ENCODE measurements at regions not wholly inside any gene's neighbourhood (a gene's known extent, or its start where the extent isn't known, plus 50 kb on each side); places are given as distances from the start of the nearest gene placed in this dataset.

GRCh38 chr14:98168211-98168985 is 1103.6 kb downstream of the BCL11B start:
- DNase-seq (no peak), ATAC-seq (no peak)
- Histone ChIP-seq H3K4me3 (ENCODE audit: low read length) (no peak overlapping the region), H3K27me3 (ENCODE audit: control insufficient read depth, insufficient read depth, low read length) (peaks cover 3% of the 10 kb centered on the region), H3K27ac (ENCODE audit: low read length) (no peak overlapping the region), H3K4me1 (ENCODE audit: control insufficient read depth, insufficient read depth, low read length) (peaks cover 41% of the 10 kb centered on the region), H3K36me3 (ENCODE audit: control insufficient read depth, insufficient read depth, low read length) (no peaks in the 10 kb centered on the region), H3K9me3 (ENCODE audit: control insufficient read depth, insufficient read depth, low read length) (no peaks in the 10 kb centered on the region)
- intact Hi-C loops (cut with micrococcal nuclease): no loop called here
- no peak overlapping the region for H3K4me3 Mint-ChIP-seq
- peak overlapping the region in 1 of 2 donors; percentile 7 for H3K27ac Mint-ChIP-seq
- no peak for TF ChIP-seq CTCF (IDR thresholded peaks at IDR 0.05)
- peaks cover 0 to 3% of the 10 kb centered on the region in 2 donors for H3K27me3 Mint-ChIP-seq (ENCODE audit: low read depth in 2 of 2)
- peaks cover 30 to 39% of the 10 kb centered on the region in 2 donors for H3K4me1 Mint-ChIP-seq
- H3K9me3 Mint-ChIP-seq: no peaks in the 10 kb centered on the region
- H3K36me3 Mint-ChIP-seq: peaks cover 8% of the 10 kb centered on the region
- WGBS (ENCODE audit: insufficient coverage): 70% methylated on average over 5 of the region's 5 CpGs

- H3K9me3 ChIP-seq (ENCODE audit: control insufficient read depth, insufficient read depth, low read length): no peaks in the 10 kb centered on the region
- no peak for TF ChIP-seq CTCF (IDR thresholded peaks at IDR 0.05)
- Mint-ChIP-seq H3K4me3 (no peak overlapping the region), H3K27ac (no peak overlapping the region), H3K9me3 (no peaks in the 10 kb centered on the region), H3K36me3 (peaks cover 8% of the 10 kb centered on the region), H3K27me3 (ENCODE audit: low read depth in 2 of 2) (peaks cover 0 to 3% of the 10 kb centered on the region in 2 donors), H3K4me1 (peaks cover 38 to 46% of the 10 kb centered on the region in 2 donors)
- H3K4me1 ChIP-seq (ENCODE audit: control insufficient read depth, insufficient read depth, low read length): peaks cover 48% of the 10 kb centered on the region
- H3K27me3 ChIP-seq (ENCODE audit: control insufficient read depth, insufficient read depth, low read length): peaks cover 3% of the 10 kb centered on the region
- H3K4me3 ChIP-seq (ENCODE audit: low read length): no peak overlapping the region
- intact Hi-C loops (cut with micrococcal nuclease): no loop called here
- no peak overlapping the region for H3K27ac ChIP-seq (ENCODE audit: low read length)
- DNase-seq (no peak), ATAC-seq (no peak)
- no peaks in the 10 kb centered on the region for H3K36me3 ChIP-seq (ENCODE audit: control insufficient read depth, insufficient read depth, low read length)
These were observed 1102.8 kb downstream of the BCL11B start for GRCh38 chr14:98169170-98169587.

GRCh38 chr14:98170575-98170974 is 1101.4 kb downstream of the BCL11B start:
- Mint-ChIP-seq H3K9me3 (no peaks in the 10 kb centered on the region), H3K36me3 (peaks cover 8% of the 10 kb centered on the region), H3K4me3 (no peak overlapping the region), H3K27ac (peak overlapping the region in 1 of 2 donors; percentile 87), H3K27me3 (ENCODE audit: low read depth in 2 of 2) (peaks cover 0 to 3% of the 10 kb centered on the region in 2 donors), H3K4me1 (peaks cover 45 to 47% of the 10 kb centered on the region in 2 donors)
- ATAC-seq (no peak), DNase-seq (no peak)
- Histone ChIP-seq H3K4me3 (ENCODE audit: low read length) (no peak overlapping the region), H3K27ac (ENCODE audit: low read length) (no peak overlapping the region), H3K36me3 (ENCODE audit: control insufficient read depth, insufficient read depth, low read length) (no peaks in the 10 kb centered on the region), H3K9me3 (ENCODE audit: control insufficient read depth, insufficient read depth, low read length) (no peaks in the 10 kb centered on the region), H3K27me3 (ENCODE audit: control insufficient read depth, insufficient read depth, low read length) (peaks cover 3% of the 10 kb centered on the region), H3K4me1 (ENCODE audit: control insufficient read depth, insufficient read depth, low read length) (peaks cover 58% of the 10 kb centered on the region)
- intact Hi-C loops (cut with micrococcal nuclease): no loop called here
- 92% methylated on average over 5 of the region's 5 CpGs for WGBS (ENCODE audit: insufficient coverage)
- no peak for TF ChIP-seq CTCF (IDR thresholded peaks at IDR 0.05)

- peaks cover 0 to 3% of the 10 kb centered on the region in 2 donors for H3K27me3 Mint-ChIP-seq (ENCODE audit: low read depth in 2 of 2)
- peaks cover 8% of the 10 kb centered on the region for H3K36me3 Mint-ChIP-seq
- peak overlapping the region; percentile 38 to 87 for H3K27ac Mint-ChIP-seq
- WGBS (ENCODE audit: insufficient coverage): 83% methylated on average over 3 of the region's 3 CpGs
- no peaks in the 10 kb centered on the region for H3K9me3 Mint-ChIP-seq
- no peak for TF ChIP-seq CTCF (IDR thresholded peaks at IDR 0.05)
- Histone ChIP-seq H3K36me3 (ENCODE audit: control insufficient read depth, insufficient read depth, low read length) (no peaks in the 10 kb centered on the region), H3K4me1 (ENCODE audit: control insufficient read depth, insufficient read depth, low read length) (peaks cover 59% of the 10 kb centered on the region), H3K27ac (ENCODE audit: low read length) (peak overlapping the region; percentile 32), H3K27me3 (ENCODE audit: control insufficient read depth, insufficient read depth, low read length) (peaks cover 3% of the 10 kb centered on the region), H3K9me3 (ENCODE audit: control insufficient read depth, insufficient read depth, low read length) (no peaks in the 10 kb centered on the region), H3K4me3 (ENCODE audit: low read length) (no peak overlapping the region)
- H3K4me1 Mint-ChIP-seq: peaks cover 45 to 52% of the 10 kb centered on the region in 2 donors
- intact Hi-C loops (cut with micrococcal nuclease): no loop called here
- ATAC-seq: no peak
- no peak overlapping the region for H3K4me3 Mint-ChIP-seq
- peak in 1 of 2 donors; percentile 47 for DNase-seq
These were observed 1100.3 kb downstream of the BCL11B start for GRCh38 chr14:98171654-98172053.
